GM18907 (cell line): ENCODE measurements at regions not wholly inside any gene's neighbourhood (a gene's known extent, or its start where the extent isn't known, plus 50 kb on each side); places are given as distances from the start of the nearest gene placed in this dataset.

ENCODE experiments used
- ATAC-seq: cut with Tn5 transposase; IDR thresholded peaks from one replicate; pipeline ENCODE4 v1.9.1; 2021; ENCODE audit warnings: mild to moderate bottlenecking, moderate library complexity; ENCODE audit not compliant: unreplicated experiment

GRCh38 chr6:141029908-141030307 lies 1102.8 kb upstream of the GJE1 start:
- no peak for ATAC-seq

DNA sequence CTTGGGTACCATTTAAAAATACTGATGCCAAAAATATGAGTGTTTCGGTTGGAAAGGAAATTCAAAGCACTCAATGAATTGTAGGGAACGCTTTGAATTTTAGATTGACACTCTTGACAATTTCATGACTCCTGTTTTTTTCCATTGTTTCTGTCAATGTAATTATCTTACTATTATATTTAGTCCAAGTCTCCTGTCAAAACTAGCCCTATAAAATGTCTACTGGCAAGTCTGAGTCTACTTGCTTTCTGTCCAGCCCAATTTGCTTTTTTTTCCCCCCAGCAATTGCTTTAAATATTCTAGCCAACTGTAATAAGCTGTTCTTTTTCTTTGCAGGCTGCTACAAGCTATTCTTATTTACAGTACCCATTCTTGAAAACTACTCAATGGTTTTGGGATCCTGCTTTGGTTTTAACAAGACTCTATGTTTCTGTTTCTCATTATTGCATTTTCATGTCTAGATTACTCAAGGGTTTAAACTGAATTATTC lies 1103.9 kb upstream of the GJE1 start:
- ATAC-seq: no peak

DNA sequence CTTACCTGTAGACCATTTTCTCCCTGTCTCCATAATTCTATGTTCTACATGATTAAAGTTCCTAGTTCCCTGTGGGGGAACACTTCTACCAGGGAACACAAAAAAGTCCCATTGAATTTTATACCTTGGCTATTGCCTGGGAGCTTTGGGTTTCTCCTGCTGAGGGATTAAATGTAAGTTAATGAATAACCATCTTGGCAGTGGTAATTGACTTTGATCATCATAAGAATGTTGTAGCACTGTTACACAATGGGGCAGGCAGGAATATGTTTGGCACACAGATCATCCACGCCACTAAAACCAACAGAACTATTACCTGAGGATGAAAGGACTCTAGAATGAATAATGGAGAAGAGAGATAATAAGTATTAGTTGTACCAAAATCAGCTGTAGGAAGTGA lies 1106.2 kb upstream of the GJE1 start:
- no peak for ATAC-seq

DNA sequence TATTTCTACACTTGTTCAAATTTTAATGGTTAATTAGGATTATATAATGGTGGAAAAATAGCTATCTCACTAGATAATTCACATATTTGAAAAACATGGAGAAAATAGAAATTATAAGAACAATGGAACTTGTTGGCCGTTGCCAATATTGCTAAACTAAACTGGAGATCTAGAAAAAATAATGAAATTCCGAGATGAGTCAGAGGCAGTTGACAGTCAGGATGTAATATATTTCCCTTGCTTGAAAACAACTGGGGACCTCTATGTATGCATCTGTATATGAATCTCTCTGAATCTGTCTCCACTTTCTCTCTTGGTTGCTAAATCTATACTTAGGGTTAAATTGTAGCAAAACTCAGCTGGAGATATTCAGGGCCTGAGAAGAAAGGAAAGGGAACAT lies 1108.2 kb upstream of the GJE1 start:
- ATAC-seq: no peak

- ATAC-seq: no peak
Observed at GRCh38 chr6:141017941-141018340, 1114.8 kb upstream of the GJE1 start.

- ATAC-seq: no peak
Observed at GRCh38 chr6:141000917-141001316, 1131.8 kb upstream of the GJE1 start.

DNA sequence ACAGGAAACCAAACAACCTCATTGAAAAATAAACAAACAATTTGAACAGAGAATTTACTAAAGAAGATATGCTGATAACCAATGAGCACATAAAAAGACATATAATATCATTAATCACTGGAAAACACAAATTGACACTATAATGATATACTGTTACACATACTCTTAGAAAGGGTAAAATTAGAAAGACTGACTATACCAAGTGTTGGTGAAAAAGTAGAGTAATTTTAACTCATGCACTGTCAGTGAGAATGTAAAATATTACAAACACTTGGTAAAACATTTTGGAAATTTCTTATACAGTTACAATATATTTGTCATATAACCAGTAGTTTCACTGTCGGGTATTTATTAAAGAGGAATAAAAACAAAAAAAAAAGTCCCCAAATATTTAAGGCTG lies 1139.2 kb upstream of the GJE1 start:
- no peak for ATAC-seq

DNA sequence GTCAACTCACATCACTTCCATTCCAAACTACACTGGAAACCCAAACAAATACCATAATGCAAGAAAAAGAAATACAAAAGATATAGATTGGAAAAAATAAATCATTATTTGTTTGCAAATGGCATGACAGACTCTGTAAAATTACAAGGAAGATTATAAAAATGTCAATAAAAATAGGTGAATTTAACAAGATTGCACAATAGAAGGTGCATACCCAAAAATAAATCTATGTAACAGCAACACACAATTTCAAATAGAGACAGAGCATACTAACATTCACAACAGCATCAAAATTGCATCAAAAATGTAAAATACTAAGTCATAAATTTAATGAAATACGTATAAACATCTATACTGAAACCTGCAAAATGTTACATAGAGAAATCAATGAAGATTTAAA lies 1140.0 kb upstream of the GJE1 start:
- ATAC-seq: no peak

DNA sequence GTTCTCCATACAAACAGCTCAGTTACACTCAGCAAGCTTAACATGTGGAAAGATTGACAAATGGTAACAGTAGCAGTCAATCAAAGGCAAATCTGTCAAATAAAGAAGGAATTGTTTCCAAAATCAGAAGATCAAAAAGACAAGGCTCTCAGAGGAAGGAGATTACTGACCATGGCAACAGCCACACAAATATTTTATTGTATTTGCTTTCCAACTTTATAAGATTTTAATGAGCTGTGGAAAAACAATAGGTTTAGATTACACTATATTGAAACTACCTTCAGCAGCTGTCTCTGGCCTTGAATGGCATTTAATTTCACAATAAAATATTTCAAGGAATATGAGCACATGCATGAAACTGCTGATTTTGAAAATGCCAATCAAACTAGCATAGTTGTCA lies 1143.9 kb upstream of the GJE1 start:
- ATAC-seq: no peak

- no peak for ATAC-seq
Observed at GRCh38 chr6:140987364-140988155, 1145.2 kb upstream of the GJE1 start.

- ATAC-seq: no peak
Observed at GRCh38 chr6:140985679-140986275, 1146.9 kb upstream of the GJE1 start.

GRCh38 chr6:140980265-140980887 lies 1152.3 kb upstream of the GJE1 start:
- ATAC-seq: no peak

GRCh38 chr6:140979642-140980091 lies 1153.1 kb upstream of the GJE1 start:
- no peak for ATAC-seq

DNA sequence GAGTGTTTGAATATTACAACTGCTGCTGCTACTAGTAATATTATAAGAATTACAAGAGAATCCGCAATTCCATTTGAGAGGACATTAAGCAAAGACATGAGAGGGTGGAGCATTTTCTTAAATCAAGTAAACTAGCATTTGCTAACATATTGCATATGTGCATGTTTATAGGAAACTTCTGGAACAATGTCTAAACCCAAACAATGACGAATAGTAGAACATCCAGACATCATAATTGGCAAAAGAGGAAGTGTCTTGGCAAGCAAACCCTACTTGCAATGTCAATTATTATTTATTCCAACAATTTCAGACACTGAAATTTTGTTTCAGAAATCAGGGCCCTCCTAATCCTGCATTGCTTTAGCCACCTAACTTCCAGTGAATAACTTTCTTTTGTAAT lies 1155.3 kb upstream of the GJE1 start:
- no peak for ATAC-seq

GRCh38 chr6:140976806-140977205 lies 1155.9 kb upstream of the GJE1 start:
- ATAC-seq: no peak

GRCh38 chr6:140970485-140970884 lies 1162.2 kb upstream of the GJE1 start:
- ATAC-seq: no peak

DNA sequence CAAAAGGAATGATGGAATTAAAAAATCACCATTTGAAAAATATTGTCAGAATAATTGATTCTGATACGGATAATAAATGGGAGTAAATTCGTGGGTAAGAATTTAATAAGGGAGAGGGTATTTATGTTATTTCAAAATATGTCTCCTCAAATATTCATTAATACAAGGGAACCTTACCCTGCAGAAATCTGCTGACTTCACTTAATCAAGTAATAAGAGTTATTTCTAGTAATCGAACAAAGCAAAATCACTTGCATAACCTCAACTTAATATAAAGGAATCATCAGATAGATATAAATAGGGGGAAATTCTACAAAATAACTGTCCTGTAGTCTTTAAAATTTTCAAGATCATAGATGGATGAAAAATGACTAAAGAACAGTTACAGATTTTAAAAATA lies 1164.7 kb upstream of the GJE1 start:
- ATAC-seq: no peak

- no peak for ATAC-seq
Observed at GRCh38 chr6:140966676-140967075, 1166.0 kb upstream of the GJE1 start.

DNA sequence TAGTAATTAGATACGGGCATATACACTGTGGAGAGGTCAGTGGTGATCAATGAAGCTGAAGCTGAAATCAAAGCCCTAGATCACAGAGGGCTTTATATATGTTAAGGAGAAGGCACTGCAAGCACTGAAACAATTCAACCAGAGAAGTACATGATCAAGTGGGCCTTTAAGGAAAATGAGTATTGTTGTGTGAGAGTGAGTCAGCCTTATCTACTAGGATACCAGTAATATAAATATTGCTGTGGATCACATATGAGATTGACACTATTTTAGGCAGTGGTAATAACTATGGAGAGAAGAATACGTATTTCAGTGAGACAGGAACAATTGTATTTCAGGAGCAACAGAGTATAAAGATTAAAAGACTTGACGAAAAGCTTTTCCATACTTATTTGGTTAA lies 1172.2 kb upstream of the GJE1 start:
- no peak for ATAC-seq

DNA sequence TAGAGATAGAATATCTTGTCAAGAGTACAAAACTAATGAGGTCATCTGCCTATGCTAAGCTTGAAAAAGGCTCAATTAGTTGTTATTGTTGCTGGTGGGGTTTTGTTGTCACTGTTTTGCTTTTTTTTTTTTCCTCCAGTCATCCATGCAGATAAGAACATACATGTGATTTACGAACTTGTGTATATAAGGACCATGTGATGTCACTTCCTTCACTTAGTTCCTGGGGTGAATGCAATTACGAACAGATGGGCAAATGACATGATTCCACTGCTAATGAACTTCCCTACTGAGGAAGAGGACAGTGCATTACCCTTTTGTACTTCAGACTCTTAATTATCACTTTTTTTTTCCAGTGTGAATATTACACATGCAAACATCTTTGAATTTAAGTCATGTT lies 1175.3 kb upstream of the GJE1 start:
- ATAC-seq: no peak

GRCh38 chr6:140956571-140957369 lies 1176.0 kb upstream of the GJE1 start:
- no peak for ATAC-seq
